Right lung (tissue), 2 donors: ENCODE measurements at regions not wholly inside any gene's neighbourhood (a gene's known extent, or its start where the extent isn't known, plus 50 kb on each side); places are given as distances from the start of the nearest gene placed in this dataset.
A peak's percentile ranks its signal among the peaks of the same experiment; 100 is the strongest.
"Not testable (repeated sequence)": the region's sequence is repeated elsewhere in the genome, so short reads cannot be mapped to it uniquely, and the experiment has no call there.

Experiments used
- DNase-seq, 2 donors: peaks; one replicate each; pipeline ENCODE4 v3.0.0-alpha.2; 2013

DNA sequence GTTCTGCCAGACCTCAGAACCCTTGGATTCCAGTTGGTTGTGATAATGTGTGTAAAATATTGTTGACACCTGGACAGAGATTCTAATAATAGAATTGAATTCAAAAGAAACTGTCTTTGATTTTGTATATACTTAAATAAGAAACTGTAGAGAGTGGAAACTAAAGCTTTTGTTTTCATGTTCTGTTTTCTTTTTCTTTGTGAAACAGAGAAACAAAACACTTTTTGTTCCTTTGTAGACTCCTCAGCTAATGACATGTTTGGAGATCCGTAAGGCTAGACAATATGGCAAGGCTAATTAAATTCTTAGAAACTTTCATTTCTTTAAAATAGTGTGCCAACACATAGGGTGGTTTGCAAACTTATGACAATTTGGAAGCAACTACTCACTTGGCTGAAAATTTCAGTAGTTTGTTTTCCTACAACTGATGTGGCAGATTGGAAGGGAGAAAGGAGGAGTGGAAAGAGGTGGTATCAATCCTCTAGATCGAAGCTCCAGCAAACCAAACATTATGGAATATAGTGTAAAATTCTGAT, 90.9 kb upstream of the FAT1 start:
- DNase-seq, result no peak

DNA sequence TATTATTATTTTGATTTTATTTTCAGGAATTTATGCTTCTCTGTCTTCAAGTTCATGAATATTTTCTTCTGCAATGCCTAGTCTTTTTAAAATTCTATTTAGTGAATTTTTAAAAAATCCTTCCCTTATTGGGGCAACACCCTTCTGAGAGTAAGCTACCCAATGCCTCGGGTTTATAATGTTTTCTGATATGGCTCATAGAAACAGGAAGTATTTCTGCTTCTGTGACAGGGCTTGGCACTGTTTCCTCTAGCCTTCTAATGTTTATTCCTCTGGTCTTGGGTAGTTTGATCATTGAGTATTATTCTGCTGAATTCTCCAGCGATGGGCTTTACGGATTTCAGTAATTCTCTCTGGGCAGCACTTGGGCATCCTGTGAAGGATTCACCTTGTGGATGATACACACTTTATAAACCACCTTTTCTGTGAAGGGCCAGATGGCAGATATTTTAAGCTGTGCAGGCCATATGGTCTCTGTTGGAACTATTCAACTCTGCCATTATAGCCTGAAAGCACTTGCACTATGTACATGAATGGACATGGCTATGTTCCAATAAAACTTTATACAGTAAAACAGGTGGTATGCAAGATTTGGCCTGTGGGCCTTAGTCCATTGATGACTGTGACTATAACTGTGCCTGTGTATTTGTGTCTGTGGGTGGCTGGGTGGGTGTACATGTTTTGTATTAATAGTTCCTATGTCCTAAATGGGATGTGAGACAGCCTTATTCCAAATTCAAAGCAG, 95.9 kb upstream of the FAT1 start:
- no peak for DNase-seq

DNA sequence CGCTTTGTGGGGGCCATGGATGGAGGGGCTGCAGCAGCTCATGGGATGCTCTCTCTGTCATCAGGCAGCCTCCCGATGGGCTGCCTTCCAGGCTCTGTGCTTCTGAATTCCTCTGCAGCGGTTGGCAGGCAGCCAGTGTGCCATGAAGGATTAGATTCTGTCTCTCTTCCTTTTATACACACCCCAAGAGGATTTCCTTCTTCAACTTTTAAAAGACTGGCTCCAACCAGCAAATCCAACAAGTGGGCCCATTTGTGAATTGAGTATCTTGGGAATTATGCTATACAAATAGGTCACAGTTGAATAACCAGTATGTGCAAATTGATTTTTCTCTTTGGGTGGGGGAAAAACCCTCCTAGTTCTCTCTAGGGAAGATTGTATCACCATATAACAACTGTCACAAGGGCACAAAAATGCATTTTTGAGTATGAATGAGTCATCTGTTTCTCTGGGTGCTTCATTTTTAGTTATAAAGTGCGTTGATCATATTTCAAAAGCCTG, 96.8 kb upstream of the FAT1 start:
- DNase-seq, result peak; percentile 57 to 64

DNA sequence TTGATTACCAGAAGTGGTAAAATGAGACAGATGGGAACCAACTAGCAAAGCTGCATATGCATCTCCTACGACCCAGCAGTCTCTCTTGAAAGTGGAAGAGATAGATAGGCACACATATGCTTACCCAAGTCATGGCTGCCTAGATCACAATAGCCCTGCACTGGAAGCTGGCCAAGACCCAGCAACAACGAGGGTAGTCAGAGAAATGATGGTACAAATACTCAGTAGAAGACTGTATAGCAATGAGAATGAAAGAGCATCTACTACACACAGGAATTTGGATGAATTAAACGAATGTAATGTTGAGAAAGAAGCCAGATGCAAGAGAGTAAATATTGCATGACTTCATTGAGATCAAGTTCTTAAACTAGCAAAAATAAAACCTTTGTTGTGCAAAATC, 100.3 kb upstream of the FAT1 start:
- DNase-seq, result no peak

DNA sequence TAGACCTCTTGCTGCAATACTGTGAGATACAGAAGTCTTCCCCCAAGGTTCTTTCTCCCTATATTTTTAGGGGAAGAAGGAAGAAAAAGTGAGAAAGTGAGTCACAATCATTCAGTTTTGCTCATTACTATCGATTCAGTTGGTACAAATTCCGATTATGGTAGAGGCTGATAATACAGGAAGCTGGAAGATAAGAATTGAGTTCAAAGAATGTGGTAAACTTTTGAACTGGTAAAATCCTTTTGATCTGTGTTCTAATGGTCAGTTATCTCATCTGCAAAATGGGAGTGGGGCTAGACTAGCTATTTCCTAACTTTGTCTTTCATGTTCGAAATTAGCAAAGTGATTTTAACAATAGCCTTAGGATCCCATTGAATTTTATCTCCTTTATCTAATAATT, 101.4 kb upstream of the FAT1 start:
- no peak for DNase-seq

DNA sequence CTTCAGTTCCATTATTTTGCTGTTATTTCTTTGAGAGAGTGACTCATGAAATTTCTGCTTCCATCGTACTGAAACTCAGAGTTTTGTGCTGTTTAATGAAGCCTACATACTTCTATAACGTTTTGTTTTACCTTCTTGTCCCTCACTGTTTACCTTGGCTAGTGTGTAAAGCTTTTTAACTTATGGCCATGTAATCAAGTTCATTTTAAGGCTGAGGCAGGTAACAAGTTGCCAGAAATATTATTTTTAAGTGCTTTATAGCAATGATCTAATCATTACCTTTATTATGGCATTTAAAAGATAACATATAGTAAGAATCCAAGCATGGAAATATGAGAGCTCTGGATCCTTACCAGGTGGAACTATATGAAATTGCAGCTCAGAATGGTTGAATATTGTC, 102.3 kb upstream of the FAT1 start:
- no peak for DNase-seq

DNA sequence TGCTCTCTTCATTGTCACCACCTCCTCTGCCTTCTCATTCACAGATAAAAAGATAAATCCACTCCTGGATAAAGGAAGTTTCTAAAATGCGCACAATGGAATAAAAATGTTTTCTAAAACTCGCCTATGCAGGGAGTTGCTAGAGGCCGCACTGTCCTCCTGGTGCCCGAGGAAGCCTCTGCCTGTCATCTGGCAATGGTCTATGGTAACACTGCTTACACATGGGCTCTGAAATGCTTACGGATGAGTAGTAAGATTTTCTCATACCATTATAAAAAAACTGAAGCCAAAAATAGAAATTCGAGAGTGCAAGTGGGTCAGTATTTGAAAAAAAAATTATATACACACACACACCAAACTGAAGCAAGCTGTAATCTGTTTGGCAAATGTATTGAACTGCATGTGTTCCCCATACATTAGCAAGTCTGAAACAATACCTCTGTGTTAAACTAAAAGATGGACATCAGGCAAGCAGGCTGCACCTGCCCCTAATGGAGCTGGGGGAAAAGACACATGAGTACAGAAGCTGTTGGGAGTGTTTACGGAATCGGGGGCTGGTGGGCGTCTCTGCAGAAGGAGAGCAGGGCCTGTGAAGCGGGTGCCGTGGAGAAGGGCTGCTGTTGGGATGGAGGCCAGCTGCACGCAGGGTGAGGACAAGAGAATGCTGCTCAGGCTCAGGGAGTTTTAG, 103.3 kb upstream of the FAT1 start:
- no peak for DNase-seq

DNA sequence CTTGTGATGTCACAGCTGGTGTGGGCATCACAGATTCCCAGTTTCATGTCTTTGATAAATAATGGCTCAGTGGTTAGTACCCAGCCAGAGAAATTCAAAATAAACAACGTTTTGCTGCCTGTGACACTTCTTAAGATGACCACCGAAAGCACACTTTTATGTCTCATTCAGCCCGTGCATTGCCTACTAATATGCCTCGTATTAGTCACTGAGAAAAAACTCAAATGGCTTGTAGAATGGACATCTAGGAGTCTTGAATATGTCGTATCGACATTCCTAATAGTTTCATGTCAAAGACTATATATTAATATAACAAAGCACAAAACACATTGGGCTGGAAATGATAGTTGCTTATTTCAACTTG, 103.9 kb upstream of the FAT1 start:
- DNase-seq, result no peak

DNA sequence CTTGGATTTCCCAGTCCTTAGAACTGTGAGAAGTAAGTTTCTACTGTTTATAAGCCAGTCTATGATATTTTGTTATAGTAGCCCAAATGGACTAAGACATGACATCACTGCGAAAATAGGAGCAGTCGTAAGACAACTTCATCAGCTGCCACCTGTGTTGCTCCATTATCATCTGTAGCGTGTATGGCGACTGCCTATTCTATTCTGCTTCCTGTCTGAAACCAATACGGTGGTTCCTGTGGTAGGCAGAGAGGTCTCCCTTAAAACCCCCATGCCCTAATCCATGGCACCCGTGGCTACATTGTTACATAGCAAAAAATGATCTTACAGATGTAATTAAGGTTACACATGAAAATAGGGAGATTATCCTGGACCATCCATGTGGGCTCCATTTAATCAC, 105.4 kb upstream of the FAT1 start:
- DNase-seq, result no peak

DNA sequence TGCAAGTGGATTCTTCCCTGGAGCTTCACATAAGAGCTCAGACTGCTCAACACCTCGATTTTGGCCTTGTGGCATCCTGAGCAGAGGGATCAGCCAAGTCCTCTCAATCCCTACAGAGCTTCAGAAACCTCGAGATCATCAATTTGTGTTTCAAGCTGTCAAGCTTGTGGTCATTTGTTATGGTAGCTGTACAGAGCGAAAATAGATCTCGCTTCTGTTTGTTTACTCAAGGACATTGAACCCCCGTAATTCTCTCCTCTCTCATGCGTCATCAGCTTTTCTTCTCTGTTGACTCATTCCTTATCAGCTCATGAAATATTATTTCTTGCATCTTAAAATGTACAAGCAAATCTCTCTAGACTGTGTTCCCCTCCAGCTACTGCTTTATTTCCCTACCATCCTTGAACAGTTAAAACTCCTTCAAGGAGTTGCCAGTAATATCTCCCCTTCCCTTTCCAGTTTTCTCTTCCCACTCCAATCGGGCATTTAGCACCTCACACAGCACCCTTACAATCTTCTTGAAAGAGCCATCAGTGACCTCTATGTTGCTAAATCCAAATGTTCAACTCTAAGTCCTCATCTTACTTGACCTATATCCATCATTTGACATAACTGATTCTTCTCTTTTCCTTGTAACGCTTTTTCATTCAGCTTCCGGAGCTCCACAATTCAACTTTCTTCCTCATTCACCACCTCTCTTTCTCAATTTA, 106.2 kb upstream of the FAT1 start:
- no peak for DNase-seq

DNA sequence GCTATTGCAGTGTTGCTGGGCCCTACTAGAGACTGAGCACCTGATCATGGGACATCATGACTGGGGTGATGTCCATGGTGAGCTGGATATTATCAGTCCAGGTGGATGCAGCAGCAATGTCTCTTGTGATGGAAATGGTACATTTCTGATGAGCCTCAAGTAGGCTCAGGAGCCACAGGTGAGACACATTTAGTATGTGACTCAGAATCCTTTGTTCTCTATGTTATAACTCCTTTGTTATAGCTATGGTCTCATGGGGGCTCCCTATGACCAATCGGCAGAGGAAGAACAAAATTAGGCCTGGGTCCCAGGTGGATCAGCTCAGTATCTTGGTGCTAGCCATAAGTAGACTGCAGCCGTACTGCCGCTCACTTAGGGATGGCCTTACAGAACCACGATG, 107.9 kb upstream of the FAT1 start:
- no peak for DNase-seq

DNA sequence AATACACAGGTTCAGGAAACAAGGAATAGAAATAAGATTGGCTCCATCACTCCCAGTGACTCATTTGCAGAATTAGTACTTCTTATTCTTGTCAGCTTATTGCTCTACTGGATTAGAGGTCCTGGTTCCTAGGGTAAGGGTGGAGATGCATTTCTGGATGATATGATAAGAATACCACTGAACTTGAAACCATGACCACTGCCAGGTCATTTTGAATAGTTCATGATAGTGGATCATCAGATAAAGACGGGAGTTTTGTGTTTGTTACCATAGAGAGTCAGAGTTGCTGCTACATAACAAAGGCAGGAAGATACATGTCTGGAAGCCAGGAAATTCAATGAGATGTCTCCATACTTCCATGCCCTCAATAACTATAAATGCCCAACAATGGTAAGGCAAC, 109.2 kb upstream of the FAT1 start:
- DNase-seq, result no peak

DNA sequence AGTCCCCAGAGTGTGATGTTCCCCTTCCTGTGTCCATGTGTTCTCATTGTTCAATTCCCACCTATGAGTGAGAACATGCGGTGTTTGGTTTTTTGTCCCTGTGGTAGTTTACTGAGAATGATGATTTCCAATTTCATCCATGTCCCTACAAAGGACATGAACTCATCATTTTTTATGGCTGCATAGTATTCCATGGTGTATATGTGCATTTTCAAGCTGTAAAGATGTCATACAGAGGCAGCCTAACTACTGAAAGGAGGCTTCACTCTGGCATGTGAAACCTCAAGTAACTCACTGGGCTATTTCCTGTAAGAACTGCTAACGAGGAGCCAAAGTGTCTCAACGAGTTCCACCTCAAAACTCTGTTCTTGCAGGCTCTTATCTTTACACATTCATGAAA, 113.8 kb upstream of the FAT1 start:
- not testable (repeated sequence) for DNase-seq

DNA sequence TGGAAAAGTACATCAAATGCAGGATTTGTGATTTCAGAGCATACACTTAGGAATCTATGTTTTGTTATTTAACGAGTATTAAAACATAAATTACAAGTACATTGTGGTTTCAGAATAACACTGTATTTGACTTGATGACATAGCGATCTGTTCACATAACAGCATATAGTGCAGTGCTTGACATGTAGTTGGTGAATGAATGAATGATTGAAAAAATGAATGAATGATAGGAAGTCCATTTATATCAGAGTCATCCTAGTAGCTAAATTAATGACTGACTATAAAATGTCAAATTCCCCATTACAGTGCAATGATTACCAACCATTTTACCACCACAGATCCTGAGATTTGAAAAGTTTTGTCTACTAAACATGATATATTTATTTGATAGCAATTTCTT, 114.6 kb upstream of the FAT1 start:
- no peak for DNase-seq

DNA sequence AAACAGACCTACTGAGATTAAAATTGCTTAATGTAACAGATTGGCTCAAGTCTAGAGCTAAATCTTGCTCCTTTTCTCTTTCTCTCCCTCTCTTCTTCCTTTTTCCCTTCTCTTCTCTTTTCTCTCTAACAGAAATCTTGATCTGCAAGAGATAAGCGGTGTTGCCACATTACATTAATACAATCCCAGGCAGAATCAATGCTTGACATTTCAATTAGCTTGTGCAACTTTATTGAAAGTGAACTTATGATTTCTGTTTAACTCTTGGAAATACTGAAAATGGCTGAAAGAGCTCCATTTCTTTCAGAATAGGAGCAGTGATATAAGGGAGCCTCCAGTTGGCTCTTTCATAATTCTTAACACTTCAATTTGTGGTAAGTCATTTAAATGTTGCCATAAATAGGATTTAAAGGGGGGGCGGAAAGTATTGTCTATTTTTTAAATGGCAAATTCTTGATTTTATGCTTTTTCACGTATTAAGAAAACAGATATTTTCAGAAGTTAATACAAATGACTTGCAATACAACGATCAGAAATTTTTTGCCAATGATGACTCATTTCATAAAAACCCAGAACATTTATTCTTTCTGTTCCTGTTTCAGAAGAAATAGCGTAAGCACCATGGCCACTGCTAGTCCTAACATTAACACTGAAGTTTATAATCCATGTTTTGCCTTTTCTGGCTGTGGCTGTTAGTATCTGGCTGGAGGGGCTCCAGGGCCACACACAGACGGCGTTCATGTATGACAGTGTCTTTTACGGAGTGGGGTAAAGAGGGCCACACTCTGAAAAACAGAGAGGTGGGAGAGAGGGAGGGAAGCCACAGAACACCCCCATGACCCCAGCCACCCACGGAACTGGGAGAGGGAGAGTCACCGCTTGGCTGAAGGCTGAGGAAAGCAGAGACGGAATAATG, 115.7 kb upstream of the FAT1 start:
- DNase-seq, result no peak

DNA sequence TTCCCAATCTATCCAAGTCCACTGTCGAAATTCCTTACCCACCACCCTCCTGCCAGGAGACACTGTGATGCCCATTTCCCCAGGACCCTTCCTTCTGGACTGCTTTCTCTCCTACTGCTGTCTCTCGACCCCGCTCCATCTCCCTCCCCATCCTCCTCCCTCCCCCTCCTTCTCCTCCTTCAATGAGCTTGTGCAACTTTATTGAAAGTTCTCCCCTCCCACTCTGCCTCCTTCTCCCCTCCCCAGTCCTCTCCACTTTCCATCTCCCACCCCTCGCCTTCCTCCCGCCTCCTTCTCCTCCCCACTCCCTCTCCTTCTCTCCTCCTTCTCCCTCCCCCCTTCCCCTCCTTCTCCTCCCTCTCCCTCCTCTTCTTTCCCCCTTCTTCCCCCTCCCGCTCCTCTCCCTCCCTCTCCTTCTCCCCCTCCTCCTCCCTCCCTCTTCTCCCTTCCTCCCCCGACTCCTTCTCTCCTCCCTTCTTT, 116.6 kb upstream of the FAT1 start:
- no peak for DNase-seq

DNA sequence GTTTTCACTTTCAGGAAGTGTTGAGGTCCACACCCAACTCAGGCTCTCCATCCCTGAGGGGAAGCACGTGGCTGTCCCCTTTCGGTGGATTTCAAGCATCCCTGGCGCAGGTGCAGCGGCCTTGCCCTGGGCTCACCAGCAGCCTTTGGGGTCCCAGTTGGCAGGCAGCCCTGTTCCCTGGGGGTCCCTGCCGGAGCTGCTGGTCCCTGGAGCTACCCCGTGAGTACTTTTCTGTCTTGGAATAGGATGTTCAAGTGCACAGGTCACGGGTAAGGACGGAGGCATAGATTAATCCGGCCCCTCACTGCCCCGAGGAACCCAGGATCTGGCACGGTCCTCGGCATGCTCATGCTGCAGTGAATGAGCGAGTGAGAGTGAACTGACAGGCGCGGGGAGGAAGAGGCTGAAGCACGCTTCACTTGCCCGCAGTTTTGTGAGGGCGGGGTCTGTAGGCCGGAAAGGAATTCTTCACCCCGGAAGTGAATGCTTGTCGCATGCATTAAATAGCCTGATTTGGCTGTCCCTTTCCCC, 117.2 kb upstream of the FAT1 start:
- no peak for DNase-seq

DNA sequence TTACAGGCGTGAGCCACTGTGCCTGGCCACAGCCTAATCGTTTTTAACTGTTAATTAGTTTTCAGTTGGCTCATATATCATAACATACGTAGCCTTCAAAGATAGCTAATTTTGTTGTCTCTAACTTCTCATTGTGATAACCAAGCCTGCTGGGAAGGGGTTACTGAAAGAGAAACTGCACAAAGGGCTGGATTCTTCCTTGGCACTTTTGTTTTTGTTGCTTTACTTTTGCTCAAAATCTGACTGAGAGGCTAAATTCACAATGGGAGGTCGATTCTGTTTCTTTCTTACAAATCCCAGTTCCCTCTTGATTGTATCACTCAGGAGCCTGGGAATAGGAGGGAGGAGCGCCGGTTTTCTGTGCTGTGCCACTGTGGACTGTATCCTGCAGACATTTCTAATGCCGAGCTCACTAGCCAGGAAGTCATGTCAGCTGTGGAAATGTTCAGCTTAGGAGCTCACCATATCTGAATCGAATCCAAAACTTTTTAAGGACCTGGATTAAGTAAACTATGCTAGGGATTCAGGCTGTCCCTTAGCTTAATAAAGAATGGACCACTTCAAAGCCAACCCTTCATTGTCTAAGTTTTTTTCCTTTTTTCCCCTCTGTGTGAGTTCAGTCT, 120.5 kb upstream of the FAT1 start:
- peak in 1 of 2 donors; percentile 35 for DNase-seq

DNA sequence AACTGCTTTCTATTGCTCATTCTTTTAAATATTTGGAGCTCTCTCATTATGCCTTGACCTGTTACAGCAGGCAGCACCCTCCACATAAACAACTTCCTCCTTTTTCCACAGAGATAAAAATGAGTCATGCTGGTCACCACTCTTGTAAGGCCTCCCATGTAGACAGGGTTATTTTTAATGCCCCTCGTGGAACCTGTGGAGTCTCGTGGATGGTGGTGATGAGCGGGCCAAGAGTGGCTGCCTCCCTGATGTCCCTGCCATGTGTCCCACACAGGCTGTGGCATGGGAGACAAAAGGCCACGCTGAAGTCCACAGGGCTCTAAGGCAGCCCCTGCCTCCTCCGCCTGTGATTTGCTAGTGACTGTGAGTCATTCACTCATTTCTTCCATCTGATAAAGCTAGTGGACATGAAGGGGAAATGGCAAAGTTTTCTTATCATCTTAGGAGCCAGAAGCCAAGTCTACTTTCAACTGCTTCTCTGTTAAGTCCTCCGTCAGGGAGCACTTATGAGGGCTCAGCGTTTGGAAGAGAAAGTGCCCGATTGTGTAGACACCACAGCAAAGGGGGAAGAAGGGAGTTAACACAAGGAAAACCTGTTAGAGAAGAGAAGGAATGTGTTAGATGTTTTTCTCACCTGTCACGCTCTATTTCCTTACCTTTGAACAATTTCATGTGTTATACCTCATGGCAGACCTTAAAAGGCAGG, 121.6 kb upstream of the FAT1 start:
- no peak for DNase-seq

DNA sequence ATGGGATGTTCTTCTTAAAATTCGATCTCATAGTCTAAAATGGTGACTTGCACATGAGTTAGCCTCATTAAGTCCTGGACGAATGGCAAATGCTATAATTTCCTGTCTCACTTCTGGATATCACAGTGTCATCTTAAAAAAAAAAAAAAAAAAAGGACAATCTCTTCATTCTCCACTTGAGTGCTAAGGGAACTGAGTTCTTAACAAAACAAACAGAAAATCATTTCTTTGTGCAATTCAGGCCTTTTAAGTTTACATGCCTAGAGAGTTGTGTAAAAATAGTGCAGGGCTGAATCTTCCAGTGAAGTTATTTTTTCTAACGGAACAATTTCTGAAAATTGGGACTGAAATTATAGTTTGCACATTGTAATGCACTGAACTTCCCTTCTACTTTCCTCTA, 122.8 kb upstream of the FAT1 start:
- DNase-seq, result no peak
